ENCODE measurements at regions not wholly inside any gene's neighbourhood (a gene's known extent, or its start where the extent isn't known, plus 50 kb on each side); places are given as distances from the start of the nearest gene placed in this dataset.

DNA sequence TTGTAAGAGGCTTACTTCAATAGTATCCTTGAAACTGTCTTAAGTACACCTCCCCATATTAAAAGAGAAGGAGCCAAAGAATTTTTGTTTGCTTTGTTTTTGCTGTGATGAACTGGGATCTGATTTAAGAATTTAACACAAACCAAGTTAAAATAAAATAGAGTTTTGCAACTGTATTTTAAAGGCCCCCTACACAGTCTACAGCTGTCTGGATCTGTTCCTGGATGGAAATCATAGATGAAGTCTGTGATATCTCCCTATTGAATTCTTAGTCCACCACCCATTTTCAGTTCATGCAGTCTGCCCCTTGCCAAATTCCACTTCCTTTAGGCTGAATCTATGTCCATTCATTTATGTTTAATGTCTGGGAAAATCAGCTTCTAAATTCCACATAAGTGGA, 169.8 kb upstream of the MEOX2 start:
- no peak for TF ChIP-seq Cebpa-rat (IDR thresholded peaks at IDR 0.05)
- no peaks in the 10 kb centered on the region for H4K20me1 ChIP-seq
- H3K4me3 ChIP-seq, result no peak overlapping the region
- no peak overlapping the region for H3K27ac ChIP-seq
- H3K4me2 ChIP-seq, result no peak overlapping the region
- H3K9ac ChIP-seq, result no peak overlapping the region
- H3K27me3 ChIP-seq, result no peaks in the 10 kb centered on the region
- peaks cover 0 to 11% (median 7%) of the 10 kb centered on the region in 11 experiments; a peak in 8 of 22 replicates for H3K9me3 ChIP-seq (replicated peaks in 1 of 11)
- H3K4me1 ChIP-seq, result peaks cover 0 to 4% (median 0%) of the 10 kb centered on the region in 10 experiments; a peak in 1 of 20 replicates
- H3K36me3 ChIP-seq, result no peaks in the 10 kb centered on the region

DNA sequence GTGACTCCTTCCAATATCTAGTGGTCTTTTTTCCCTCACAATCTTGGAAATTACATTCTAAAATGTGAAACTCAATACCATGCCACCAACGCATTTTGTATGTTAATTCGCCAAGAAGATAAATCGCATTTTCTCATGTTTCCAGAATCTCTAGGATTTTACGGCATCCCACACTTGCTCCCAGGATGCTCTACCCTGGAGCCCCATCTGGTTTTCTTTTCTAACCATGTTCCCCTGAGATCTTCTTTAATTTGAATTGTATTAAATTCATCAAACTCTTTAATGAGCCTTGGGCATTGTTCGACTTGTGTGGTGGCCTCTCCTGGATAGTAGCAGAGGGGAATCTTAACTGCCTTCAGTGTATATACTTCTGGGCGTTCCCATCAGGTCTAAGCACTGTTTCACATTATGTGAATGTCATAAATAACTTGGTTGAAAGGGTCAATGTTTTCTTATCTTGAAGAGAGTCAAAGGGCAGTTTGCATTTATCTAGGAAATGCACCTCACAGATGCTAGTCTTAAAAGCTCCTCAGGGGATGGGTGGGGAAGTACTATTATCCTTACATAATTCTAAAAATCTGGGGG, 169.1 kb upstream of the MEOX2 start:
- H4K20me1 ChIP-seq, result no peaks in the 10 kb centered on the region

DNA sequence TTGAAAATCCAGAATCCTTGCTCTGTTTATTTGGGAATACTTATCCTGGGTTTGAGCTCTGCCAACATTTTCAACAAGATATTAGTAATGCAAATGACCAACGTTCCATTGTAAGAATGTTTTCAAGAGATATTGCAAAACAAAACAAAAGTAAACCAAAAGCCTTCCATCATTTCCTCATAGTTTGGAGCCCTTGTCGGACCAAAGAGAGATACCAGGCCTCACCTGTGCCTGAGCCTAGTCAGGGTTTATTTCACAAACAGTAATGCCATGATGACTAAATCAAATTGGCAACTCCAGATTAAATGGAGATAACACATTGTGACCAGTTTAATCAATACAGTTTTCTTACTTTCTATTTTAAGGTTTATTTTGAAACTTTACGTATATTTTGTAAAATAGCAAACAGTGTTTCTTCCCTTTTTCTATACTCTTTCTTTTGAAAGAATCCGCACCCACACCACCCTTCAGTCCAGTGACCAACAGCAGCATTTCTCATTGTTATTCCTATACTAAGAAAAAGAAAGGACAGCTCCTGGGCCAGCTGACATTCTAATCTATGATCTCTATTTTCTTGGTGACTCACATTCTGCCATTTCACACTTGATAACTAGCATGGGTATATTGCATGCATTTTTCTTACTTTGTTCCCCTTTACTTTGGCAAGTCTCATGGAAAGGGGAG, 168.5 kb upstream of the MEOX2 start:
- no peak overlapping the region for H3K4me3 ChIP-seq
- no peak overlapping the region for H3K27ac ChIP-seq
- H4K20me1 ChIP-seq, result no peaks in the 10 kb centered on the region
- H3K36me3 ChIP-seq, result no peaks in the 10 kb centered on the region
- H3K9me3 ChIP-seq (replicated peaks in 1 of 11), result peaks cover 0 to 11% (median 7%) of the 10 kb centered on the region in 11 experiments; a peak in 8 of 22 replicates
- H3K27me3 ChIP-seq, result no peaks in the 10 kb centered on the region
- no peaks in the 10 kb centered on the region for H3K4me1 ChIP-seq
- no peak for TF ChIP-seq Cebpa-rat (IDR thresholded peaks at IDR 0.05)
- H3K9ac ChIP-seq, result no peak overlapping the region
- H3K4me2 ChIP-seq, result no peak overlapping the region

More for the DNA sequence above, 169.1 kb upstream of the MEOX2 start:
- Histone ChIP-seq H3K4me3 (no peak overlapping the region), H3K4me2 (no peak overlapping the region), H3K36me3 (no peaks in the 10 kb centered on the region), H3K9me3 (replicated peaks in 1 of 11) (peaks cover 0 to 11% (median 7%) of the 10 kb centered on the region in 11 experiments; a peak in 8 of 22 replicates), H3K4me1 (peaks cover 0 to under 1% (median 0%) of the 10 kb centered on the region in 10 experiments; a peak in 1 of 20 replicates), H3K9ac (no peak overlapping the region), H3K27ac (no peak overlapping the region), H3K27me3 (no peaks in the 10 kb centered on the region)
- TF ChIP-seq Cebpa-rat (IDR thresholded peaks at IDR 0.05), result no peak

DNA sequence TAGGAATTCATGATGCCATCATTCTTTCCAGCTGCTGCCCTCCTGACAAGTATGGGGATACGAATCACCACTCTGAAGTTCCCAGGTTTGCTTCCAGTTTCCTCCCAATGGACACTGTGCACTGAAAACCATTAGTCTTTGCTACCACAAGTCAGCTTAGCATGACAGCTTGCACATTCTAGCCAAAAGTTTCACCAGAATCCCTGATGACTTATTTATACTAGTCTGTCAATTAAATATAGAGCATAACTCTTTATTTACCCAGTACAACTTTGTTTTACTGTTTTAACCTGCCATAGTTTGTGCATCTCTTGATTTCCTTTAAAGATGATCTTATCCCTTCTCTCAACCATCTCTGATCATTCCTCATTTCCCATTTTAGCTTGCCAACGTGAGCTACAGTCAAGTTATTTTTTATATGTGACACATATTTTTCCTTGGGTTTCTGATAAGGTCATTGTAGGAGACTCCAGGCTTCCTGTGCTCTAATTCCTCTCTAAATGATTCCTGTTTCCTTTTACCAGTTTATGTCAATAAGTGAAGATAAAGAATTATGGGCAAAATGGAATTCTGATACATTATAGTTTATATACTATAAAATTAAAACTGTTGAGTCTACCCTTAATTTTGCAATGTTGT, 167.5 kb upstream of the MEOX2 start:
- TF ChIP-seq Cebpa-rat (IDR thresholded peaks at IDR 0.05), result no peak
- H3K27me3 ChIP-seq, result no peaks in the 10 kb centered on the region

DNA sequence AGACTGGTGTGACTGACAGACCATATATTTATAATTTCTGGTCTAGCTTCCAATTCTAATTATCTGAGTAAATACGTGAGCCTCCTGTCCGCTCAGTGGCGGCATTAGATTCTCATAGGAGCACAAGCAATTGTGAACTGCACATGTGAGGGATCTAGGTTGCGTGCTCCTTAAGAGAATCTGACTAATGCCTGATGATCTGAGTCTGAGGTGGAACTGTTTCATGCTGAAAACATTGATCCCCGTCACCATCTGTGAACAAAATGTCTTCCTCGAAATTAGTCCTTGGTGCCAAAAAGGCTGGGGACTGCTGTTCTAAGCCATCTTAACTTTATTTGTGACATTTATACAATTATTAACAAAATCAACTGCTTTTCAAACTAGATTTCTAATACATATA, 164.7 kb upstream of the MEOX2 start:
- Histone ChIP-seq H3K27ac (no peak overlapping the region), H3K36me3 (no peaks in the 10 kb centered on the region), H3K4me3 (no peak overlapping the region), H3K27me3 (no peaks in the 10 kb centered on the region), H3K9ac (no peak overlapping the region), H4K20me1 (no peaks in the 10 kb centered on the region), H3K9me3 (replicated peaks in 1 of 11) (no peaks in the 10 kb centered on the region), H3K4me2 (no peak overlapping the region), H3K4me1 (no peaks in the 10 kb centered on the region)
- TF ChIP-seq Cebpa-rat (IDR thresholded peaks at IDR 0.05), result no peak

More for the DNA sequence above, 167.5 kb upstream of the MEOX2 start:
- Histone ChIP-seq H3K4me3 (no peak overlapping the region), H3K36me3 (no peaks in the 10 kb centered on the region), H4K20me1 (no peaks in the 10 kb centered on the region), H3K9me3 (replicated peaks in 1 of 11) (peaks cover 0 to 8% (median 6%) of the 10 kb centered on the region in 11 experiments; a peak in 8 of 22 replicates), H3K9ac (no peak overlapping the region), H3K4me2 (no peak overlapping the region), H3K4me1 (no peaks in the 10 kb centered on the region), H3K27ac (no peak overlapping the region)

DNA sequence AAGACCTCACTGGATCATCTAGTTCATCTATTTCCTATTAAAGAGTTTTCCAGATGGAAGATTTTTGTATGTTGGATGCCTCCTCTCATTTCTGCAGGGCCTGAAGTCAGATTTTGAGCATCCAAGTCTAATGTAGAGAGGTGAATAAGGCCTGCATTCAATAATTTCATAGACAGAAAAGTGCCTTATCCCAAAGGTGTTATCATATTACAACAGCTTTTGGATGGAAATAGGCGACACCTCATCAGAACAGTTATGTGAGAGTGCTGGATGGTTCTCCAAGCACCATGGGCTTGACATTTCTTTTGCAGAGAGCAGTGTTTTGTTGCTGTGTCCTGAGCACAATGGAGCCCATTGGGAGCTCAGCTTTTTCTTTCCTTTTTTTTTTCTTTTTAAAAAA, 162.4 kb upstream of the MEOX2 start:
- no peaks in the 10 kb centered on the region for H3K27me3 ChIP-seq
- no peaks in the 10 kb centered on the region for H3K4me1 ChIP-seq
- no peaks in the 10 kb centered on the region for H3K36me3 ChIP-seq
- no peak for TF ChIP-seq Cebpa-rat (IDR thresholded peaks at IDR 0.05)
- no peaks in the 10 kb centered on the region for H3K9me3 ChIP-seq (replicated peaks in 1 of 11)
- no peak overlapping the region for H3K9ac ChIP-seq
- no peak overlapping the region for H3K27ac ChIP-seq
- no peak overlapping the region for H3K4me2 ChIP-seq
- no peak overlapping the region for H3K4me3 ChIP-seq
- no peaks in the 10 kb centered on the region for H4K20me1 ChIP-seq

DNA sequence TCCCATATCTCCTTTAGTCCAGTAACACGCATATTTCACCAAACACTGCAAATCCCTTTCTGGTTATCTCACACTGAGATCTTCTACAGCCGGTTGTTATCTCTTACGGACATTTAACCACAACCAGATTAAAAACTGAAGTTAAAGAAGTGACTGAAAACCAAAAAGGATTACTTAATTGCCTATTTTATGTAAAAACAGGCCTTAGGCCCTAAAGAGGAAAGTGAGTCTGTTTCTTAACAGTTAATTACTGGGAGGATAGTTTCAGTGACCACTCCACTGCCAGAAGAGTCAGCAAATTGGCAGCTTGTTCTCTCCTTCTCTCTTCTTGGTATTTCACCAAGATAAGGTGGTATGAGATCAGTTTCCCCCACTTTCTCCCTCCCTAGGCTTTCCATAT, 161.9 kb upstream of the MEOX2 start:
- H3K9me3 ChIP-seq (replicated peaks in 1 of 11), result no peaks in the 10 kb centered on the region
- no peak for TF ChIP-seq Cebpa-rat (IDR thresholded peaks at IDR 0.05)
- no peaks in the 10 kb centered on the region for H3K36me3 ChIP-seq
- no peak overlapping the region for H3K4me2 ChIP-seq
- no peaks in the 10 kb centered on the region for H3K4me1 ChIP-seq
- H4K20me1 ChIP-seq, result no peaks in the 10 kb centered on the region
- no peak overlapping the region for H3K27ac ChIP-seq
- H3K9ac ChIP-seq, result no peak overlapping the region
- no peaks in the 10 kb centered on the region for H3K27me3 ChIP-seq
- H3K4me3 ChIP-seq, result no peak overlapping the region

DNA sequence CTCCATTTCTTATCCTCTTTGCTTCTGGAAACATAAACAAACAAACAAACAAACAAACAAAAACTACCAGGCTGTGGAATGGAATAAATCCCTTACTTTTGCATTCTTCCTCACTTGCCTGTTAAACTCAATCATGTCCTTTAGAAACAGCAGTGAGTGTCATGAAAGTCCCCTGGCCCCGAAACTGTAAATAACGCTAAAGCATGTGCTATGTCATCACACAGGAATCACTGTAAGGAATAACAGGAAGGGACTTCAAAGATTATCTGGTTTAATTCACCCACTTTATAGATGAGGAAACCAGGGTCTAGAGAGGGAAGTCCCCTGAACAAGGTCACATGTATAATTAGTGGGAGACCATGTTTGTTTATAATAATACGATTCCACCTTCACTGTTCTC, 159.4 kb upstream of the MEOX2 start:
- Histone ChIP-seq H3K27me3 (no peaks in the 10 kb centered on the region), H3K9ac (no peak overlapping the region), H3K4me2 (no peak overlapping the region), H3K36me3 (no peaks in the 10 kb centered on the region), H3K4me3 (no peak overlapping the region), H4K20me1 (no peaks in the 10 kb centered on the region), H3K4me1 (no peaks in the 10 kb centered on the region), H3K27ac (no peak overlapping the region), H3K9me3 (replicated peaks in 1 of 11) (no peaks in the 10 kb centered on the region)
- no peak for TF ChIP-seq Cebpa-rat (IDR thresholded peaks at IDR 0.05)

DNA sequence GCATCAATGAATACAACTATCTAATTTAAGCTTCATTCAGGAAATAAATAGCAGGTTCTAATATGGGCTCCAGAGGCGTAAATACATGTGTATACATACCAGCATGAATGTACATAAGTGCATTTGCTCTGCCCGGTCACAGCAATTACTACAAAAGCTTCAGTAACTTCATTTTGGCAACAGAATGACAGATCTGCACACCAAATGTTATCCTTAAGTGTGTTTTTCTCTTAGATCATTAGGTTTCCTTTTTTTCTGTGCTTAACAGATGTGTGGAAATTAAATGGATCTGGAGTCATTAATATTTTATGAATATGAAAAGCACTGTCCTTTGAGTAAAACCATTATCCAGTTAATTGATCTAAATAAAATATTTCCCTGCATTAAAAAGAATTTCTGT, 159.0 kb upstream of the MEOX2 start:
- no peak overlapping the region for H3K27ac ChIP-seq
- H4K20me1 ChIP-seq, result no peaks in the 10 kb centered on the region
- no peak overlapping the region for H3K4me3 ChIP-seq
- H3K9ac ChIP-seq, result no peak overlapping the region
- H3K4me2 ChIP-seq, result no peak overlapping the region
- no peaks in the 10 kb centered on the region for H3K36me3 ChIP-seq
- peaks cover 0 to under 1% (median 0%) of the 10 kb centered on the region in 10 experiments; a peak in 1 of 20 replicates for H3K4me1 ChIP-seq
- no peaks in the 10 kb centered on the region for H3K27me3 ChIP-seq
- H3K9me3 ChIP-seq (replicated peaks in 1 of 11), result no peaks in the 10 kb centered on the region
- no peak for TF ChIP-seq Cebpa-rat (IDR thresholded peaks at IDR 0.05)

All from BLaER1 treated with 17β-estradiol and CSF1 and Interleukin-3, amounts not matched to agents 10 nM and 100 nM (cell line).